Epithelial cell of proximal tubule (primary cell): ENCODE measurements at regions not wholly inside any gene's neighbourhood (a gene's known extent, or its start where the extent isn't known, plus 50 kb on each side); places are given as distances from the start of the nearest gene placed in this dataset.

Source experiments
- DNase-seq: peaks from one replicate; pipeline ENCODE4 v3.0.0-alpha.2; 2011; ENCODE audit warnings: low read depth
- H3K4me3 ChIP-seq: 2 replicates; pipeline ENCODE4 v1.5.1; 2011; ENCODE audit warnings: low read depth, mild to moderate bottlenecking, low read length
- TF ChIP-seq, protein P1 (sequence below): conservative IDR thresholded peaks from 2 replicates; pipeline ENCODE4 v1.5.1; 2012; ENCODE audit warnings: low read depth, mild to moderate bottlenecking, low read length

DNA sequence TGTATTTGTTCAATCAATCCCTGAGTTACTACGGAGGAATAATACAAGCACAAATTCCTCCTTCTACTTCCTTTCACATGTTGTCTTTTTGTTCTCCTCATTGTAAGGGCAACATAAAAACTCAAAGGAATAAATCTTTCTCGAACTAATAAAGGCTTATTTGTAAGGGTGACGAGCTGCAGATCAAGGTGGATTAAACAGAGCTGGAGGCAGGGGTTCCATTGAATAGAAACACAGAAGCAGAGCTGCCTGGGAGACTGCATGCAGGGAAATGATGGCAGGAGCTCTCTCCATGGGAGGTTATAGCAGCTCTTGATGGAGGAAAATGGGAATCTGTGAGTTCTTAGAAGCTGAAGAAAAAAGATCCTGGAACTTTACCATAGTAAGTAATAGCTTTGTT, 160.2 kb downstream of the CYYR1 start:
- no peak for DNase-seq
- TF ChIP-seq, protein P1, sequence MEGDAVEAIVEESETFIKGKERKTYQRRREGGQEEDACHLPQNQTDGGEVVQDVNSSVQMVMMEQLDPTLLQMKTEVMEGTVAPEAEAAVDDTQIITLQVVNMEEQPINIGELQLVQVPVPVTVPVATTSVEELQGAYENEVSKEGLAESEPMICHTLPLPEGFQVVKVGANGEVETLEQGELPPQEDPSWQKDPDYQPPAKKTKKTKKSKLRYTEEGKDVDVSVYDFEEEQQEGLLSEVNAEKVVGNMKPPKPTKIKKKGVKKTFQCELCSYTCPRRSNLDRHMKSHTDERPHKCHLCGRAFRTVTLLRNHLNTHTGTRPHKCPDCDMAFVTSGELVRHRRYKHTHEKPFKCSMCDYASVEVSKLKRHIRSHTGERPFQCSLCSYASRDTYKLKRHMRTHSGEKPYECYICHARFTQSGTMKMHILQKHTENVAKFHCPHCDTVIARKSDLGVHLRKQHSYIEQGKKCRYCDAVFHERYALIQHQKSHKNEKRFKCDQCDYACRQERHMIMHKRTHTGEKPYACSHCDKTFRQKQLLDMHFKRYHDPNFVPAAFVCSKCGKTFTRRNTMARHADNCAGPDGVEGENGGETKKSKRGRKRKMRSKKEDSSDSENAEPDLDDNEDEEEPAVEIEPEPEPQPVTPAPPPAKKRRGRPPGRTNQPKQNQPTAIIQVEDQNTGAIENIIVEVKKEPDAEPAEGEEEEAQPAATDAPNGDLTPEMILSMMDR, result no peak
- H3K4me3 ChIP-seq, result no peak overlapping the region

DNA sequence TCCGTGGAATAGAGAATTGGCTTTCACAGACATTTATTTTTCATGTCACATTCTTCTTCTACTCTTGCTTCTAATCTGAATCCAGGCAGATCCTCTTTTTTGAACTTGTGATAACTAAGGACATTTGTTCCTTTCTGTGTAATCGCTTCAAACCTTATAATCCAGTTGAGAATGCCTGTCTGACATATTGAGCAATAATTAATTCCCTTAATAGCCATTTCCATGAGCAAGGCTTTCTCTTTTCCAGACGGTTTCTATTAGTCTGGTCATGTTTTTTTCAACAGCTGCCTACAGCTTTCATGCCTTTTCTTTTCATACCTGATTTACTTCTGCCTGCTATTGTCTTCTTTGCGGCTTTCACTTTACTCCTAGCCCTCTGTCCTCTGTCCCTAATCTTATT, 163.4 kb downstream of the CYYR1 start:
- DNase-seq, result no peak
- TF ChIP-seq, protein P1, result no peak

DNA sequence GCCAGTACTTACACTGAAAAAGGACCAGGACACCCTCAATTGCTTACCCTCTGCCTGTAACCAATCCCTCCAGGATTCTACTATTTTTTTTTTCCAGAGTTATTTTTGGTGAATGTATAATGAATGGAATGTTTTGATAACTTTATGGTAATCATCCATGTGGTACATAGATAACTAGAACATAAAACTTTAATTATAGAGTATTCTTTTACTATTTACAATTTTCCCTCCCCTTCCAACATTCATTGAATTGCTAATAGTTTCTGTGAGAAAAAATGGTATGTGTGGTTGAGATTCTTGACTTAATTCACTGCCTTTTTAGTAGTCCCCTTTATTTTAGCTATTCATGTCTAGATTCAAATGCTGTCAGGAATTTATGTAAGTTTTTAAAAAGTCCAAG, 164.6 kb downstream of the CYYR1 start:
- H3K4me3 ChIP-seq, result no peak overlapping the region
- TF ChIP-seq, protein P1, result no peak
- DNase-seq, result no peak

More for the DNA sequence above, 163.4 kb downstream of the CYYR1 start:
- no peak overlapping the region for H3K4me3 ChIP-seq

DNA sequence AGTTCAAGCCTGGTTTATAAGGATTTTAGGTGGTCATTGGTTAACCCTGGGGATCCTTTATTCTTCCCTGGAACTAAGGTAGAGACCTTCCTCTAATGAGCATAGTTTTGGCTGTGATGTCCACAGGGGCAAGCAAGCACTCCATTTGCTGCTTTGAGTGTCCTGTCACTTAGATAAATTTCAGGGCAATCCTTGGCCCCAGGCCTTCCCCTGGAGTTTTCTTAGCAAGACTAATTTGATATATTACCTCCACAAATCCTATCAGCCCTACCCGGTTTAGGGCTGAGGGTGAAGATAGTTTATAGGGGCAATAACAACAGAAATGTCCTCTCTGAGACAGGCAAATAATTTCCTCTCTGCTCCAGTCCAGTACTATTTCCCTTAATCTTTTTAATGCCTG, 166.6 kb downstream of the CYYR1 start:
- no peak for DNase-seq
- TF ChIP-seq, protein P1, result no peak
- no peak overlapping the region for H3K4me3 ChIP-seq

DNA sequence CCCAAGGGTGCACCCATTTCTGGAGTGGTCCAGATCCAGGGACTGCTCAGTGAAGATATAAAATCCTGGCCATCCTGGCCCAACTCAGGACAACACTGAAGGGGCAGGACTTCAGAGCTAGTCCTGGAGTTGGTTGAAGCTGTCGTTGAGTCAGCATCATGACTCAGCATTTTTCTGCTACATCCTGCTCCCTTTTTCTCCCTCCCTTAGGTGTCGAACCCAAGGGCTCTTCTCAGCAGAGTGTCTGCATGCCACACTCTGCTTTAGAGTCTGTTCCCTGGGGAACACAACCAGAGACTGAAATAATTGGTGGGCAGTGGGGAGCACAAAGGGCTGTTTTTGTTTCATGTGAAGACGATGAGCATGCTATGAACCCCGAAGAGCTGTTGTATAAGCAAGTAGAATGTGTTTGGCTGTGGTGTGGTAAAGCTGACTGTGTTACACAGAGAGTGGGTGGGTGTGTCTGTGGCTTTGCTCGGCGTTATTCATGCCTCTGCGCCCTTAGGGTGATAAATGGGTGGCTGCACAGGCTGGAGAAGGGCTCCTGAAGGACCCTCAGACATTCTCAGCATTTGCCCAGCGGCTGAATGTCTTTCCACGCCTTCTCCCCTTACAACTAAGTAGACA, 167.2 kb downstream of the CYYR1 start:
- TF ChIP-seq, protein P1, result no peak
- peak; percentile 29 for DNase-seq
- H3K4me3 ChIP-seq, result peak overlapping the region; percentile 4

DNA sequence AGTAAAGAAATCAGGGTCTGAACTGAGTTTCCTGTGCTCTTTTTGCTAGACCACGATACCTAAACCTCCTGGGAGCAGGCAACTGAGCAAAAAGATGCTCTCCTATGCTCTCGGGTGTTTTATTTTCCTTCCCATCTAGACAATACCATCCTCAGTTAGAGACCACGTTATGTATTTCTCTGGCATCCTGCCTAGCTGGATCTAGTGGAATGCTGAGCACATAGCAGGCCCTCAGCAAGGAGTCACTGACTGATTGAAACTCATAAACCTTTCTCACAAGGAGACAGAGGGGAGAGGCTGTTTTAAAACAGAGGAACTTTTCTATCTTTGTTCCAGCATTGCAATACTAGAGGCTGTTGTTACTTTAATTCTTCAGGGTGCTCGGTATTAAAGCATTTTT, 168.0 kb downstream of the CYYR1 start:
- DNase-seq, result no peak
- TF ChIP-seq, protein P1, result no peak
- no peak overlapping the region for H3K4me3 ChIP-seq

DNA sequence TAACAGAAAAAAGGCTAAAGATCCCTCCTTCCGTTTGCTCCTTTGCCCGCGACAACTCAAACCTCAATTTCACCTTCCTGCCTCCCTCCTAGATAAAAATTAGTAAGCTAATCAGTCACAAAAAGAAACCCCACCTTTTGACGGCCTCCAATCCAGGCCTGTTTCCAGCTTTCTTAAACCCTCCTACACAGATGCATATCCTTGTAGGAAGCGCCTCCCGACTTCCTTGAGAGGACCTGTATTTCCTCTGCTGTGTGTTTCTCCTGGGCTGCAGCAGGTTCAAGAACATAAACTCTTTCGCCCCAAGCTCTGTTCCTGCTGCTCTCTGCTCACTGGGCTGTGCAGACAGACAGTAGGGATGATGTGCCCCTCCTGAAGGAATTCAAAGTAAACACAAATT, 168.8 kb downstream of the CYYR1 start:
- DNase-seq, result no peak
- H3K4me3 ChIP-seq, result no peak overlapping the region
- TF ChIP-seq, protein P1, result no peak
